ENCODE measurements at regions not wholly inside any gene's neighbourhood (a gene's known extent, or its start where the extent isn't known, plus 50 kb on each side); places are given as distances from the start of the nearest gene placed in this dataset.

DNA sequence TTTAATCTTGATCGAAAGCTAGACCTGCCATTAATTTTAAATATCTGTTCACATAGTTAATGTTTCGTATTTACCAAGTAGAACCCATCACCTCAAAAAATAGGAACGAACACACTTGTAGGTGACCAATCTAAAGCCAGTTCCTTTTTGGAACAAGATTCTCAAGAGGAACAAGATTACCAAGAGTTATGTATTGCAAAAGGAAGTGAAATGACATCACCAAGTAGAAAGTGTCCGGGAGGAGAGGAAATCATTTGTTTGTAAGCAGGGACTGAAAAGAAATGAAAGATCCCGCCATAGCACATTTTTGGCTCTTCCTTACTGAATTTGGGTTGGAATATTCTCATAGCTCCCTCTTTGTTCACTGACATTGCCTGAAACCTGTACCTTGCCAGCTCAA, 1200.5 kb downstream of the SORCS1 start:
- no peak for TF ChIP-seq POLR2AphosphoS5 (IDR thresholded peaks at IDR 0.05)
- TF ChIP-seq, protein P1, sequence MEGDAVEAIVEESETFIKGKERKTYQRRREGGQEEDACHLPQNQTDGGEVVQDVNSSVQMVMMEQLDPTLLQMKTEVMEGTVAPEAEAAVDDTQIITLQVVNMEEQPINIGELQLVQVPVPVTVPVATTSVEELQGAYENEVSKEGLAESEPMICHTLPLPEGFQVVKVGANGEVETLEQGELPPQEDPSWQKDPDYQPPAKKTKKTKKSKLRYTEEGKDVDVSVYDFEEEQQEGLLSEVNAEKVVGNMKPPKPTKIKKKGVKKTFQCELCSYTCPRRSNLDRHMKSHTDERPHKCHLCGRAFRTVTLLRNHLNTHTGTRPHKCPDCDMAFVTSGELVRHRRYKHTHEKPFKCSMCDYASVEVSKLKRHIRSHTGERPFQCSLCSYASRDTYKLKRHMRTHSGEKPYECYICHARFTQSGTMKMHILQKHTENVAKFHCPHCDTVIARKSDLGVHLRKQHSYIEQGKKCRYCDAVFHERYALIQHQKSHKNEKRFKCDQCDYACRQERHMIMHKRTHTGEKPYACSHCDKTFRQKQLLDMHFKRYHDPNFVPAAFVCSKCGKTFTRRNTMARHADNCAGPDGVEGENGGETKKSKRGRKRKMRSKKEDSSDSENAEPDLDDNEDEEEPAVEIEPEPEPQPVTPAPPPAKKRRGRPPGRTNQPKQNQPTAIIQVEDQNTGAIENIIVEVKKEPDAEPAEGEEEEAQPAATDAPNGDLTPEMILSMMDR (IDR thresholded peaks at IDR 0.05), result no peak
- TF ChIP-seq POLR2A (IDR thresholded peaks at IDR 0.05; ENCODE audit: low read depth), result no peak
- no peak for TF ChIP-seq EP300 (IDR thresholded peaks at IDR 0.05)

Data from esophagus muscularis mucosa (tissue), 4 donors.